HEK293 (cell line): ENCODE measurements at regions not wholly inside any gene's neighbourhood (a gene's known extent, or its start where the extent isn't known, plus 50 kb on each side); places are given as distances from the start of the nearest gene placed in this dataset.

Experiments used
- CTCF ChIA-PET: fragments of 350-600 bp; formaldehyde crosslinking; extraction: SDS; loops from one replicate; lab custom pipeline; 2021; ENCODE audit warnings: antibody characterized with exemption; lab: Yijun Ruan, JAX
- POLR2A ChIA-PET: fragments of 300-600 bp; formaldehyde crosslinking; extraction: SDS; loops from one replicate; lab custom pipeline; 2020; ENCODE audit warnings: antibody characterized with exemption, inconsistent platforms; lab: Yijun Ruan, JAX
- H3K27ac ChIP-seq: fragments of 200-500 bp; sonication (Bioruptor generic); 2 replicates; pipeline ENCODE4 v1.5.1; 2014; ENCODE audit warnings: low read depth, low read length, control low read depth, inconsistent platforms; ENCODE audit errors: extremely low read depth
- H3K36me3 ChIP-seq, 2 experiments: fragments of 200-500 bp in 1 of 2; sonication (Bioruptor generic) in 1 of 2; 1 replicate in 1 of 2; 2 replicates in 1 of 2; pipeline ENCODE4 v1.5.1; 2014 to 2017; ENCODE audit warnings: inconsistent platforms in 2 of 2, low read length in 2 of 2; ENCODE audit not compliant: control insufficient read depth in 2 of 2, insufficient read depth in 1 of 2
- H3K4me1 ChIP-seq: fragments of 200-500 bp; sonication (Bioruptor generic); 2 replicates; pipeline ENCODE4 v1.5.1; 2014; ENCODE audit warnings: mild to moderate bottlenecking, low read length, inconsistent platforms; ENCODE audit not compliant: control insufficient read depth, insufficient read depth
- H3K4me3 ChIP-seq: 2 replicates; pipeline ENCODE4 v1.5.1; 2011; ENCODE audit warnings: low read depth, mild to moderate bottlenecking, control low read depth, low read length, moderate library complexity
- H3K9me3 ChIP-seq: fragments of 200-500 bp; sonication (Bioruptor generic); 2 replicates; pipeline ENCODE4 v1.5.1; 2014; ENCODE audit warnings: low read depth, low read length, inconsistent platforms; ENCODE audit not compliant: control insufficient read depth, insufficient read depth
- ATF2 ChIP-seq: fragments of 450-650 bp; formaldehyde crosslinking; IDR thresholded peaks from 2 replicates; pipeline ENCODE4 v1.5.1; 2016; ENCODE audit warnings: missing biosample characterization, missing genetic modification characterization, low read depth
- BCL11A ChIP-seq: fragments of 450-650 bp; formaldehyde crosslinking; IDR thresholded peaks from 2 replicates; pipeline ENCODE4 v1.5.1; 2016; ENCODE audit warnings: low read depth, missing biosample characterization, missing genetic modification characterization
- ELK4 ChIP-seq: IDR thresholded peaks from 2 replicates; pipeline ENCODE4 v1.6.1; 2011; ENCODE audit warnings: mild to moderate bottlenecking, low read depth, low read length, borderline replicate concordance
- KLF9 ChIP-seq: fragments of 450-650 bp; formaldehyde crosslinking; IDR thresholded peaks from 2 replicates; pipeline ENCODE4 v1.5.1; 2016; ENCODE audit warnings: missing biosample characterization, missing genetic modification characterization, low read depth
- OVOL3 ChIP-seq: fragments of 450-650 bp; formaldehyde crosslinking; IDR thresholded peaks from 2 replicates; pipeline ENCODE4 v1.5.1; 2016; ENCODE audit warnings: missing biosample characterization, missing genetic modification characterization
- PRDM2 ChIP-seq: fragments of 450-650 bp; formaldehyde crosslinking; IDR thresholded peaks from 2 replicates; pipeline ENCODE4 v1.5.1; 2016; ENCODE audit warnings: missing biosample characterization, missing genetic modification characterization, borderline replicate concordance
- SP3 ChIP-seq: fragments of 450-650 bp; formaldehyde crosslinking; IDR thresholded peaks from 2 replicates; pipeline ENCODE4 v1.5.1; 2016; ENCODE audit warnings: missing biosample characterization, missing genetic modification characterization
- WT1 ChIP-seq: fragments of 450-650 bp; formaldehyde crosslinking; IDR thresholded peaks from 2 replicates; pipeline ENCODE4 v1.5.1; 2016; ENCODE audit warnings: missing biosample characterization, missing genetic modification characterization
- ZNF239 ChIP-seq: fragments of 450-650 bp; formaldehyde crosslinking; IDR thresholded peaks from 2 replicates; pipeline ENCODE4 v1.5.1; 2016; ENCODE audit warnings: missing biosample characterization, missing genetic modification characterization
- ZNF280C ChIP-seq: fragments of 450-650 bp; formaldehyde crosslinking; IDR thresholded peaks from 2 replicates; pipeline ENCODE4 v1.5.1; 2016; ENCODE audit warnings: missing biosample characterization, missing genetic modification characterization
- ZNF341 ChIP-seq: fragments of 450-650 bp; formaldehyde crosslinking; IDR thresholded peaks from 2 replicates; pipeline ENCODE4; 2016; ENCODE audit warnings: low read depth, missing biosample characterization, missing genetic modification characterization
- ZNF473 ChIP-seq: fragments of 450-650 bp; formaldehyde crosslinking; IDR thresholded peaks from 2 replicates; pipeline ENCODE4 v1.5.1; 2017; ENCODE audit warnings: missing biosample characterization, missing genetic modification characterization
- ZNF48 ChIP-seq: fragments of 450-650 bp; formaldehyde crosslinking; IDR thresholded peaks from 2 replicates; pipeline ENCODE4 v1.5.1; 2016; ENCODE audit warnings: missing biosample characterization, missing genetic modification characterization
- ZNF518A ChIP-seq: fragments of 450-650 bp; formaldehyde crosslinking; conservative IDR thresholded peaks from 2 replicates; pipeline ENCODE4 v1.5.1; 2016; ENCODE audit warnings: low read depth, missing biosample characterization, missing genetic modification characterization
- ZNF561 ChIP-seq: fragments of 450-650 bp; IDR thresholded peaks from 2 replicates; pipeline ENCODE4 v1.5.1; 2018; ENCODE audit warnings: missing biosample characterization, missing genetic modification characterization, borderline replicate concordance
- ZNF600 ChIP-seq: fragments of 450-650 bp; formaldehyde crosslinking; IDR thresholded peaks from 2 replicates; pipeline ENCODE4 v1.5.1; 2016; ENCODE audit warnings: missing biosample characterization, missing genetic modification characterization
- ZNF704 ChIP-seq: fragments of 450-650 bp; formaldehyde crosslinking; IDR thresholded peaks from 2 replicates; pipeline ENCODE4 v1.5.1; 2016; ENCODE audit warnings: missing biosample characterization, missing genetic modification characterization
- ZNF777 ChIP-seq: fragments of 450-650 bp; formaldehyde crosslinking; IDR thresholded peaks from 2 replicates; pipeline ENCODE4 v1.5.1; 2017; ENCODE audit warnings: missing biosample characterization, missing genetic modification characterization, borderline replicate concordance
- ZSCAN5A ChIP-seq: fragments of 450-650 bp; formaldehyde crosslinking; IDR thresholded peaks from 2 replicates; pipeline ENCODE4 v1.5.1; 2016; ENCODE audit warnings: missing biosample characterization, missing genetic modification characterization

- TF ChIP-seq PRDM2 (no peak), ZSCAN5A (tag by site-specific recombination) (no peak), KLF9 (tag by site-specific recombination) (no peak), ZNF561 (no peak), BCL11A (tag by site-specific recombination) (no peak), ZNF239 (tag by site-specific recombination) (no peak), ZNF518A (no peak), ZNF48 (no peak), ZNF280C (no peak)
Measured at GRCh38 chr7:96629884-96630283, 79.8 kb downstream of the SEM1 start (continued).

- ChIA-PET CTCF (no interaction called here), POLR2A (interaction anchor here (0.6 kb wide), 1 partner anchor 309 kb away, joined by 3 read pairs; no protein-coding TSS in a partner anchor)
- Histone ChIP-seq H3K36me3 (no peaks in the 10 kb centered on the region), H3K9me3 (no peaks in the 10 kb centered on the region), H3K4me1 (peaks cover 14% of the 10 kb centered on the region), H3K4me3 (no peak overlapping the region), H3K27ac (no peak overlapping the region)
- TF ChIP-seq ELK4 (no peak), ATF2 (tag by site-specific recombination) (no peak), ZNF704 (tag by site-specific recombination) (no peak), ZNF600 (tag by site-specific recombination) (no peak), ZNF341 (tag by site-specific recombination) (no peak), WT1 (no peak), ZNF777 (no peak), SP3 (tag by site-specific recombination) (no peak), OVOL3 (tag by site-specific recombination) (no peak), ZNF473 (tag by site-specific recombination) (no peak)
Measured at GRCh38 chr7:96624954-96625353, 84.7 kb downstream of the SEM1 start.
